ENCODE measurements at regions not wholly inside any gene's neighbourhood (a gene's known extent, or its start where the extent isn't known, plus 50 kb on each side); places are given as distances from the start of the nearest gene placed in this dataset.

GRCh38 chr12:127431177-127431576, 835.8 kb upstream of the TMEM132C start:
- no peak overlapping the region for H3K27ac Mint-ChIP-seq (ENCODE audit: low read depth)
- no peaks in the 10 kb centered on the region for H3K36me3 Mint-ChIP-seq (ENCODE audit: insufficient read depth)
- DNase-seq (ENCODE audit: low spot score in 2 of 2) (no peak), ATAC-seq (replicated peaks; ENCODE audit: extremely low read depth, poor library complexity, severe bottlenecking) (no peak)
- H3K9me3 Mint-ChIP-seq: peaks cover 6% of the 10 kb centered on the region
- no peak overlapping the region for H3K4me3 Mint-ChIP-seq
- no peaks in the 10 kb centered on the region for H3K4me1 Mint-ChIP-seq
- H3K27me3 Mint-ChIP-seq: no peaks in the 10 kb centered on the region

DNA sequence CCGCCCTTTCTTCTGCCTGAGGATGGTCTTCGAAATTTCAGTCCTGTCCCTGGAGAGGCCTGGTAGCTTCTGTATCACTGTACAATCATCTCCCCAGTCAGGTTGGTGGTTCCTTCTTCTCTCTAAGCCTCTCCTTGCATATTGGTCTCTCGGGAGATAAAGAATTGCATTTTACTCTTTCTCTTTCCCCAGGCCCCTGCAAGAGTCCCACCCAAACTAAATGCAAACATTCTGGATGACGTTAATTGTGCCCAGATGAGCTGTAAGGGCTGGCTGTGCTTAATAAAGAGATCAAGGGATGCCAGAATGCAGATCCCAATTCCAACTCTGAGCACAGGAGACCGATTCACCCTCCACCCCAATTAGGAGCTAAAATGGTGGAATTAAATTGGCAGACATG, 835.4 kb upstream of the TMEM132C start:
- no peak for DNase-seq (ENCODE audit: low spot score in 2 of 2)
- Mint-ChIP-seq H3K9me3 (peaks cover 6% of the 10 kb centered on the region), H3K36me3 (ENCODE audit: insufficient read depth) (no peaks in the 10 kb centered on the region), H3K27ac (ENCODE audit: low read depth) (no peak overlapping the region), H3K4me1 (no peaks in the 10 kb centered on the region), H3K4me3 (no peak overlapping the region), H3K27me3 (no peaks in the 10 kb centered on the region)
- no peak for ATAC-seq (replicated peaks; ENCODE audit: extremely low read depth, poor library complexity, severe bottlenecking)

- Mint-ChIP-seq H3K4me1 (no peaks in the 10 kb centered on the region), H3K9me3 (peaks cover 11% of the 10 kb centered on the region), H3K4me3 (no peak overlapping the region), H3K36me3 (ENCODE audit: insufficient read depth) (no peaks in the 10 kb centered on the region), H3K27ac (ENCODE audit: low read depth) (no peak overlapping the region), H3K27me3 (no peaks in the 10 kb centered on the region)
- ATAC-seq (replicated peaks; ENCODE audit: extremely low read depth, poor library complexity, severe bottlenecking) (no peak), DNase-seq (ENCODE audit: low spot score in 2 of 2) (no peak)
These were observed 831.5 kb upstream of the TMEM132C start for GRCh38 chr12:127435439-127435838.

GRCh38 chr12:127438512-127439244, 828.3 kb upstream of the TMEM132C start:
- Mint-ChIP-seq H3K4me3 (no peak overlapping the region), H3K9me3 (peaks cover 20% of the 10 kb centered on the region), H3K4me1 (no peaks in the 10 kb centered on the region), H3K36me3 (ENCODE audit: insufficient read depth) (peaks cover 2% of the 10 kb centered on the region), H3K27ac (ENCODE audit: low read depth) (no peak overlapping the region), H3K27me3 (no peaks in the 10 kb centered on the region)
- ATAC-seq (replicated peaks; ENCODE audit: extremely low read depth, poor library complexity, severe bottlenecking) (no peak), DNase-seq (ENCODE audit: low spot score in 2 of 2) (no peak)

DNA sequence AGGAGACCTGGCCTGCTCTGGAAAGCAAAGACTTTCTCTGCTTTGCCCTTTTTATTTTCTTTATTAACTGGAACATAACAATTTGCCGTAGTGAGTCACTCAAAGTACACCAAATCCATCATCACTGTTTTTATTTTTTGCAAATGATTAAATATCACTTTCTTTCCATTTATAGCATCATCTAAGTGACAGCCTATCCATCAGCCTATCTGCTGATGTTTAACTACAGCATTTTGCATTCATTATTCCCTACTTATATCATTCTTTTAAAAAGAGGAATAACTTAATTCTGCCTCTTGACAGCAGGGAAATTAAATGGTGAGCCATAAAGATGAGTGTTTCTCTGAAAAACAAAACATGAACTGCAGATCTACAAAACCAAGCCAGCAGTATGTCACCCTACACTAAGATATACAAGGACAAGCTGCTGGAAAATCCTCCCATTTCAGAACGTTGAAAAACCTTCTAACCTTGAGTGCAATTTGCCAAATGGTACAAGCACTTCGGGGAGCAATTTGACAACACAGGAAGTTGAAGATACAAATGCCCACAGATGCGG, 821.3 kb upstream of the TMEM132C start:
- no peak for ATAC-seq (replicated peaks; ENCODE audit: extremely low read depth, poor library complexity, severe bottlenecking)
- Mint-ChIP-seq H3K9me3 (peaks cover 9% of the 10 kb centered on the region), H3K4me3 (no peak overlapping the region), H3K36me3 (ENCODE audit: insufficient read depth) (peaks cover 2% of the 10 kb centered on the region), H3K27ac (ENCODE audit: low read depth) (no peak overlapping the region), H3K27me3 (no peaks in the 10 kb centered on the region), H3K4me1 (no peaks in the 10 kb centered on the region)
- DNase-seq (ENCODE audit: low spot score in 2 of 2): no peak

GRCh38 chr12:127448906-127449305, 818.1 kb upstream of the TMEM132C start:
- ATAC-seq (replicated peaks; ENCODE audit: extremely low read depth, poor library complexity, severe bottlenecking) (no peak), DNase-seq (ENCODE audit: low spot score in 2 of 2) (no peak)
- no peaks in the 10 kb centered on the region for H3K9me3 Mint-ChIP-seq
- no peaks in the 10 kb centered on the region for H3K4me1 Mint-ChIP-seq
- no peaks in the 10 kb centered on the region for H3K36me3 Mint-ChIP-seq (ENCODE audit: insufficient read depth)
- H3K27me3 Mint-ChIP-seq: peaks cover 7% of the 10 kb centered on the region
- no peak overlapping the region for H3K4me3 Mint-ChIP-seq
- no peak overlapping the region for H3K27ac Mint-ChIP-seq (ENCODE audit: low read depth)

- Mint-ChIP-seq H3K27me3 (peaks cover 20% of the 10 kb centered on the region), H3K9me3 (no peaks in the 10 kb centered on the region), H3K4me3 (no peak overlapping the region), H3K4me1 (no peaks in the 10 kb centered on the region), H3K27ac (ENCODE audit: low read depth) (no peak overlapping the region), H3K36me3 (ENCODE audit: insufficient read depth) (peaks cover 1% of the 10 kb centered on the region)
- DNase-seq (ENCODE audit: low spot score in 2 of 2): no peak
- no peak for ATAC-seq (replicated peaks; ENCODE audit: extremely low read depth, poor library complexity, severe bottlenecking)
These were observed 816.1 kb upstream of the TMEM132C start for GRCh38 chr12:127450826-127451225.

GRCh38 chr12:127455347-127456265, 811.4 kb upstream of the TMEM132C start:
- peaks cover 1% of the 10 kb centered on the region for H3K36me3 Mint-ChIP-seq (ENCODE audit: insufficient read depth)
- no peak overlapping the region for H3K4me3 Mint-ChIP-seq
- no peaks in the 10 kb centered on the region for H3K9me3 Mint-ChIP-seq
- ATAC-seq (replicated peaks; ENCODE audit: extremely low read depth, poor library complexity, severe bottlenecking) (no peak), DNase-seq (ENCODE audit: low spot score in 2 of 2) (no peak)
- peaks cover 20% of the 10 kb centered on the region for H3K27me3 Mint-ChIP-seq
- no peak overlapping the region for H3K27ac Mint-ChIP-seq (ENCODE audit: low read depth)
- H3K4me1 Mint-ChIP-seq: no peaks in the 10 kb centered on the region

DNA sequence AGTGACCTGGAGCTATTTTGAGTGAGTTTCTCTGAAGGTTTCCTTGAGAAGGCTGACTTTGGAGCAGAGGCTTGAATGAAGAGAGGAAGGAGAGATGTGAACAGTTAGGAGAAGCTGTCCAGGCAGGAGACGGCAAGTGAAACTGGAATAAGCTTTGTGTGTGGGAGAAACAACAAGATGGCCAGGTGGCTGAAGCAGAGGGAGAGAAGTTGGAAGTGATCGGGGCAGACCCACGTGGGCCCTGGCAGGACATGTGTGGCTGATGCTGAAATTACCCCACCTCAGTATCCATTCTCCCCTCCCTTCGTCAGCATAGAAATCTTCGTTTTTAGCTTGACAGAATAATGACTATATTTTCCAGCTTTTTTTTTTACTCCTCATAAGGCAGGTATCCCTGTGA, 809.2 kb upstream of the TMEM132C start:
- Mint-ChIP-seq H3K4me3 (no peak overlapping the region), H3K4me1 (no peaks in the 10 kb centered on the region), H3K36me3 (ENCODE audit: insufficient read depth) (peaks cover 1% of the 10 kb centered on the region), H3K27ac (ENCODE audit: low read depth) (no peak overlapping the region), H3K9me3 (no peaks in the 10 kb centered on the region), H3K27me3 (peaks cover 20% of the 10 kb centered on the region)
- DNase-seq (ENCODE audit: low spot score in 2 of 2) (no peak), ATAC-seq (replicated peaks; ENCODE audit: extremely low read depth, poor library complexity, severe bottlenecking) (no peak)

DNA sequence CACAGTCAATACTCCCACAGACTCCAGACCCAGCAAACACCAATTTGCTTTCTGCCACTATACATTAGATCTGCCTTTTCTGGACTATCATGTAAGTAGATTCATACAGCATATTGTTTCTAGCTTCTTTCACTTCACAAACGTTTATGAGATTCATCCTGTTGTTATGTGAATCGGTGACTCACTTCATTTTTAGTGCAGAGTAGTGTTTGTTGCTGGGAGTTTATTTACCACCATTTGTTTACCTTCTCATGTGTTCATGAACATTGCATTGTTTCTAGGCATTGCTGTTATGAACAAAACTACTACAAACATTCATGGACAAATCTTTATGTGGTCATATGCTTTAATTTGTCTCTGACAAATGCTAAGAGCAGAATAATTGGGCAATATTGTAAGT, 807.8 kb upstream of the TMEM132C start:
- Mint-ChIP-seq H3K4me3 (no peak overlapping the region), H3K27me3 (peaks cover 20% of the 10 kb centered on the region), H3K36me3 (ENCODE audit: insufficient read depth) (peaks cover 1% of the 10 kb centered on the region), H3K27ac (ENCODE audit: low read depth) (no peak overlapping the region), H3K4me1 (no peaks in the 10 kb centered on the region), H3K9me3 (no peaks in the 10 kb centered on the region)
- ATAC-seq (replicated peaks; ENCODE audit: extremely low read depth, poor library complexity, severe bottlenecking): no peak
- DNase-seq (ENCODE audit: low spot score in 2 of 2): no peak

DNA sequence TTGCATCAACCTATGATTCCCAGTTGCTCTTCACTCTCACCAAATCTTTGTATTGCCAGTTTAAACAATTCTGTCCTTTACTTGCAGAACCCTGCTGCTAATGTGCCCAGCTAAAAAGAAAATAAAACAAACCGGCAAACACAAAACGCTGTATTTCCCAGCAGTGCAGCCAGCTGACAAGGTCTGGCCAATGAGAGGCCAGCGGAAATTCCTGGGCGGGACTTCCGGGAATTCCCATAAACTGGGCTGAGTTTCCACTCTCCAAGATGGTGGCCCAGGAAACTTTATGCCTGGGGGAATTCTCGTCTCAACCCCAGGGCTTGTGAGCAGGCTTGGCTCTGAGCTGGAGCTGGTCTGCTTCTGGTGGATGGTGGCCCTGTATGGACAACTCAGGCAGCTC, 807.3 kb upstream of the TMEM132C start:
- Mint-ChIP-seq H3K27ac (ENCODE audit: low read depth) (no peak overlapping the region), H3K27me3 (peaks cover 15% of the 10 kb centered on the region), H3K4me1 (no peaks in the 10 kb centered on the region), H3K9me3 (no peaks in the 10 kb centered on the region), H3K4me3 (no peak overlapping the region), H3K36me3 (ENCODE audit: insufficient read depth) (peaks cover under 1% of the 10 kb centered on the region)
- ATAC-seq (replicated peaks; ENCODE audit: extremely low read depth, poor library complexity, severe bottlenecking) (no peak), DNase-seq (ENCODE audit: low spot score in 2 of 2) (no peak)

DNA sequence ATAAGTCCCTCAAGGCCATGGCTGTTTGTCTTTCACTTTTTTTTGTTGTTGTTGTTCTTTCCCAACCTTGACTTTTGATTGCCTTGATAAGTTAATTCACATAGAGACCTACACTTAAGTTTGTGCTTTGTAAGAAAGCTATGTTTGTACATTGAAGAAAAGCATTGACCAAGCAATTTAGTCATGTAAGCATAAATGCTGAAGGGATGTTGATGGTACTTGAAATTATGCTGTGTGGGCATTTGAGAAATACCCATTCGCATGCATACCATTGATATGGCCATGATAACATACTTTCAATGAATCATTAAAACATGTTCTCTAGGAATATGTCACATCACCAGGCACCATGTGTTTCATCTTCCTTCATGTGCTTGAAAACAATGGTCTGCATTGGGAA, 803.7 kb upstream of the TMEM132C start:
- Mint-ChIP-seq H3K9me3 (no peaks in the 10 kb centered on the region), H3K27ac (ENCODE audit: low read depth) (no peak overlapping the region), H3K36me3 (ENCODE audit: insufficient read depth) (no peaks in the 10 kb centered on the region)

GRCh38 chr12:127469331-127469730, 797.6 kb upstream of the TMEM132C start:
- H3K27me3 Mint-ChIP-seq: no peaks in the 10 kb centered on the region

More for the DNA sequence above, 803.7 kb upstream of the TMEM132C start:
- Mint-ChIP-seq H3K4me3 (no peak overlapping the region), H3K4me1 (no peaks in the 10 kb centered on the region), H3K27me3 (peaks cover 10% of the 10 kb centered on the region)
- ATAC-seq (replicated peaks; ENCODE audit: extremely low read depth, poor library complexity, severe bottlenecking) (no peak), DNase-seq (ENCODE audit: low spot score in 2 of 2) (no peak)

More at GRCh38 chr12:127469331-127469730, 797.6 kb upstream of the TMEM132C start:
- Mint-ChIP-seq H3K4me1 (no peaks in the 10 kb centered on the region), H3K9me3 (no peaks in the 10 kb centered on the region), H3K36me3 (ENCODE audit: insufficient read depth) (no peaks in the 10 kb centered on the region), H3K27ac (ENCODE audit: low read depth) (no peak overlapping the region), H3K4me3 (no peak overlapping the region)
- DNase-seq (ENCODE audit: low spot score in 2 of 2): no peak
- ATAC-seq (replicated peaks; ENCODE audit: extremely low read depth, poor library complexity, severe bottlenecking): no peak
